ENCODE measurements at regions not wholly inside any gene's neighbourhood (a gene's known extent, or its start where the extent isn't known, plus 50 kb on each side); places are given as distances from the start of the nearest gene placed in this dataset.

DNA sequence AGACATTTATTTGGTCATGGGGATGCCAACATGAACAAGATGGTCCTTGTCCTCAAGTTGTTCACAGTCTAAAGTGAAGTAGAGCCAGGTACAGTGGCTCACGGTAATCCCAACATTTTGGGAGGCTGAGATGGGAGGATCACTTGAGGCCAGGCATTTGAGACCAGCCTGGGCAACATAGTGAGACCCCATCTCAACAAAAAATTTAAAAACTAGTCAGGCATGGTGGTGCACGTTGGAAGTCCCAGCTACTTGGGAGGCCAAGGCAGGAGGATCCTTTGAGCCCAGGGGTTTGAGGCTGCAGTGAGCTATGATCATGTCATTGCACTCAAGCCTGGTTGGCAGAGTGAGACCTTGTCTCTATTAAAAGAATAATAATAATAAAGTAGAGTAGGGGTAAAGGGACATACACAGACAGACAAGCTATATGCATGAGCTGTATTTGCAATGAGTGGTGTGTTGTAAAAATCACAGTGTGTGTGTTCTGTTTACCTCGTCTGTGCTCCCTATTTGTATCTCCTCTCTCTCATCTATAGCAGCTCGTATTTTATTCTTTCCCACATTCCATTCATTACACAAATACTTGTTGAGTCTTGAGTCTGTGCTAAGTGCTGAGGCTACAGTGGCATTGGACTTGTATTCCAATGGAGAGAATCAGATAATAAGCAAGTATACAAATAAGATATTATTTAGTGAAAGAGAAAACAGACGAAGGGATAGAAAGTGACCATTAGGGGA lies 73.9 kb upstream of the DHX40 start:
- H2AFZ ChIP-seq (ENCODE audit: low read length), result no peak overlapping the region
- H3K79me2 ChIP-seq (ENCODE audit: insufficient read depth, low read length), result no peaks in the 10 kb centered on the region
- TF ChIP-seq, protein P1, sequence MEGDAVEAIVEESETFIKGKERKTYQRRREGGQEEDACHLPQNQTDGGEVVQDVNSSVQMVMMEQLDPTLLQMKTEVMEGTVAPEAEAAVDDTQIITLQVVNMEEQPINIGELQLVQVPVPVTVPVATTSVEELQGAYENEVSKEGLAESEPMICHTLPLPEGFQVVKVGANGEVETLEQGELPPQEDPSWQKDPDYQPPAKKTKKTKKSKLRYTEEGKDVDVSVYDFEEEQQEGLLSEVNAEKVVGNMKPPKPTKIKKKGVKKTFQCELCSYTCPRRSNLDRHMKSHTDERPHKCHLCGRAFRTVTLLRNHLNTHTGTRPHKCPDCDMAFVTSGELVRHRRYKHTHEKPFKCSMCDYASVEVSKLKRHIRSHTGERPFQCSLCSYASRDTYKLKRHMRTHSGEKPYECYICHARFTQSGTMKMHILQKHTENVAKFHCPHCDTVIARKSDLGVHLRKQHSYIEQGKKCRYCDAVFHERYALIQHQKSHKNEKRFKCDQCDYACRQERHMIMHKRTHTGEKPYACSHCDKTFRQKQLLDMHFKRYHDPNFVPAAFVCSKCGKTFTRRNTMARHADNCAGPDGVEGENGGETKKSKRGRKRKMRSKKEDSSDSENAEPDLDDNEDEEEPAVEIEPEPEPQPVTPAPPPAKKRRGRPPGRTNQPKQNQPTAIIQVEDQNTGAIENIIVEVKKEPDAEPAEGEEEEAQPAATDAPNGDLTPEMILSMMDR (IDR thresholded peaks at IDR 0.05; ENCODE audit: low read length), result no peak
- TF ChIP-seq EZH2 (IDR thresholded peaks at IDR 0.05; ENCODE audit: borderline replicate concordance, low read length), result no peak

DNA sequence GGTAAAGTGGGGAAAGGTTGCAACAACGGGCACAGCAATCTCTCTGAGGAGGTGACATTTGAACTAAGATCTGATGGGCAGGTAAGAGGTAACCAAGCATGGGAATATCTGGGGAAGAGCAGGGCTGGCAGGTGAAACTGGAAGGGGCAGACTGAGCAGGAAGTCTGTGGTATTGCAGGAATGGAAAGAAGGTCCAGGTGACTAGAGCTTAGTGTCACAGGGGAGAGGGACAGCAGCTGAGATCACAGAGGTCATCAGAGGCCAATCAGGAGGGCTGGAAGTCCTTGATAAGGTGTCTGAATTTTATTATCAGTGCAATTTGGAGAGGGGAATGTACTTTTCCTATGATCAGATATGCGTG lies 73.3 kb upstream of the DHX40 start:
- no peak overlapping the region for H3K9ac ChIP-seq (ENCODE audit: low read length)
- no peaks in the 10 kb centered on the region for H3K36me3 ChIP-seq (ENCODE audit: insufficient read depth, low read length)
- no peaks in the 10 kb centered on the region for H3K79me2 ChIP-seq (ENCODE audit: insufficient read depth, low read length)
- no peak overlapping the region for H3K27ac ChIP-seq (ENCODE audit: low read depth, low read length, poor library complexity, severe bottlenecking)
- TF ChIP-seq, protein P1 (IDR thresholded peaks at IDR 0.05; ENCODE audit: low read length), result no peak
- no peak for TF ChIP-seq EZH2 (IDR thresholded peaks at IDR 0.05; ENCODE audit: borderline replicate concordance, low read length)
- no peaks in the 10 kb centered on the region for H3K4me1 ChIP-seq (ENCODE audit: insufficient read depth, low read length, severe bottlenecking)
- H3K27me3 ChIP-seq (ENCODE audit: insufficient read depth, low read length), result no peaks in the 10 kb centered on the region
- no peaks in the 10 kb centered on the region for H4K20me1 ChIP-seq (ENCODE audit: insufficient read depth, low read length)
- H3K4me2 ChIP-seq (ENCODE audit: low read length), result no peak overlapping the region
- H3K9me3 ChIP-seq (ENCODE audit: low read length), result no peaks in the 10 kb centered on the region
- no peaks in the 10 kb centered on the region for H3F3A ChIP-seq (ENCODE audit: insufficient read depth, low read length)
- no peak overlapping the region for H2AFZ ChIP-seq (ENCODE audit: low read length)
- H3K4me3 ChIP-seq (ENCODE audit: low read depth, low read length, poor library complexity, severe bottlenecking), result no peak overlapping the region
- no peaks in the 10 kb centered on the region for H3K9me2 ChIP-seq (ENCODE audit: low read depth, low read length)

More for the DNA sequence above, 73.9 kb upstream of the DHX40 start:
- Histone ChIP-seq H3K4me2 (ENCODE audit: low read length) (no peak overlapping the region), H3K9me3 (ENCODE audit: low read length) (no peaks in the 10 kb centered on the region), H3K27ac (ENCODE audit: low read depth, low read length, poor library complexity, severe bottlenecking) (no peak overlapping the region), H3K4me3 (ENCODE audit: low read depth, low read length, poor library complexity, severe bottlenecking) (no peak overlapping the region), H3F3A (ENCODE audit: insufficient read depth, low read length) (no peaks in the 10 kb centered on the region), H3K27me3 (ENCODE audit: insufficient read depth, low read length) (no peaks in the 10 kb centered on the region), H3K4me1 (ENCODE audit: insufficient read depth, low read length, severe bottlenecking) (no peaks in the 10 kb centered on the region), H3K9ac (ENCODE audit: low read length) (no peak overlapping the region), H3K36me3 (ENCODE audit: insufficient read depth, low read length) (no peaks in the 10 kb centered on the region), H3K9me2 (ENCODE audit: low read depth, low read length) (no peaks in the 10 kb centered on the region), H4K20me1 (ENCODE audit: insufficient read depth, low read length) (no peaks in the 10 kb centered on the region)

DNA sequence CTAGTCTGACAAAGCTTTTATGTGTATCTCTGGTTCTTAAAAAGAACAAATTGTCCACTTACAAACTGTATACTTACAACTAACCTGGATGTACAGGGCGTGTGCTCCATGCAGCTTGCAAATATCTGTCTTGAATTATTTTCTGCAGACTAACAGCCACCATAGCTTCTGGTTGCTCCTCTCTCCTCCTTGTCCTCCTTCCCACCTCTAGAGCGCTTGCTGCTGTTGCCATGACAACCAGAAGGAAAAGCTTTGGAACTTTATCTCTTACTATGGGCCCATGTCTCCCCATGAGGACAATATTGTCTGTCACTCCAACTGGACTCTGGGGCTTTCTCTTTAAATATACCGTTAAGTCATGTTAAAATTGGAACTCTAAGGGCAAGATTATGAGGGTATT lies 71.5 kb upstream of the DHX40 start:
- no peak overlapping the region for H3K27ac ChIP-seq (ENCODE audit: low read depth, low read length, poor library complexity, severe bottlenecking)
- H3K4me1 ChIP-seq (ENCODE audit: insufficient read depth, low read length, severe bottlenecking), result no peaks in the 10 kb centered on the region
- H3K9me2 ChIP-seq (ENCODE audit: low read depth, low read length), result no peaks in the 10 kb centered on the region
- H4K20me1 ChIP-seq (ENCODE audit: insufficient read depth, low read length), result no peaks in the 10 kb centered on the region
- H3K4me2 ChIP-seq (ENCODE audit: low read length), result no peak overlapping the region
- H2AFZ ChIP-seq (ENCODE audit: low read length), result no peak overlapping the region
- H3K9me3 ChIP-seq (ENCODE audit: low read length), result no peaks in the 10 kb centered on the region
- no peak overlapping the region for H3K4me3 ChIP-seq (ENCODE audit: low read depth, low read length, poor library complexity, severe bottlenecking)
- H3K79me2 ChIP-seq (ENCODE audit: insufficient read depth, low read length), result no peaks in the 10 kb centered on the region
- TF ChIP-seq EZH2 (IDR thresholded peaks at IDR 0.05; ENCODE audit: borderline replicate concordance, low read length), result no peak
- TF ChIP-seq, protein P1 (IDR thresholded peaks at IDR 0.05; ENCODE audit: low read length), result no peak
- H3K27me3 ChIP-seq (ENCODE audit: insufficient read depth, low read length), result no peaks in the 10 kb centered on the region; the same call in 1 of the 2 replicates
- no peaks in the 10 kb centered on the region for H3F3A ChIP-seq (ENCODE audit: insufficient read depth, low read length)
- no peak overlapping the region for H3K9ac ChIP-seq (ENCODE audit: low read length)
- no peaks in the 10 kb centered on the region for H3K36me3 ChIP-seq (ENCODE audit: insufficient read depth, low read length)

Measured in OCI-LY1 (cell line).